ENCODE measurements at regions not wholly inside any gene's neighbourhood (a gene's known extent, or its start where the extent isn't known, plus 50 kb on each side); places are given as distances from the start of the nearest gene placed in this dataset.

DNA sequence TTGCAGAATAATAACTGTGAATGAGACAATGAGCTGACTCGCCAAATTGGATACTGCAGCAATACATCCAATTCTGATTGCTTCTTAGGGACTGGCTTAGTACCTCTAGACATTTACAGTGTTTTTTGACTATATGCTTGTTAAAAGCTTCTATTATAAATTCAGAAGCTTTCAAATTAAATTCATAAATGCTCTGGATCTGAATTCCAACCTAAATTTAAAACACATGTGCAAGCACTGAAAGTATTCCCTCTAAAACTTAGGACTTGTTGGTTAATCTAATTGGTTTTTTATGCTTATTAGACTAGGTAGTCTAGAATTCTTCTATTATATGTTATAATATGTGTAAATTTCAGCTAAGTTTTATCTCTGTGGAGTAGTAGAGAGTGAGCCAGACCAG, 306.9 kb downstream of the CPS1 start:
- CTCF ChIA-PET (ENCODE audit: partially characterized antibody) = interaction anchor here (0.6 kb wide), 1 partner anchor 905 kb away, joined by 3 read pairs; no protein-coding TSS in a partner anchor
- no peak overlapping the region for H2AFZ ChIP-seq (ENCODE audit: low read length)
- FAIRE-seq (no peak), DNase-seq (ENCODE audit: low read depth in 1 of 2, low spot score in 2 of 2) (no peak)
- no peaks in the 10 kb centered on the region for H4K20me1 ChIP-seq (replicated peaks in 1 of 2; ENCODE audit: control insufficient read depth in 1 of 2, insufficient read depth in 2 of 2, low read length in 2 of 2)
- no peaks in the 10 kb centered on the region for H3K36me3 ChIP-seq (ENCODE audit: control insufficient read depth in 2 of 4, insufficient read depth in 4 of 4, low read length in 3 of 4)
- H3K9me3 ChIP-seq (ENCODE audit: insufficient read depth in 2 of 2, low read depth in 1 of 2, low read length in 1 of 2) = no peaks in the 10 kb centered on the region
- H2AK5ac ChIP-seq (ENCODE audit: low read depth, low read length) = no peak overlapping the region
- no peak overlapping the region for H4K5ac ChIP-seq (ENCODE audit: insufficient read length, low read depth, low read length)
- no peak overlapping the region for H3K4me3 ChIP-seq (ENCODE audit: extremely low read depth in 1 of 4, insufficient read depth in 2 of 4, low read depth in 3 of 4, low read length in 4 of 4)
- H3K79me1 ChIP-seq (ENCODE audit: low read depth, low read length) = no peaks in the 10 kb centered on the region
- H2BK20ac ChIP-seq (ENCODE audit: low read length) = no peak overlapping the region
- no peak overlapping the region for H3K56ac ChIP-seq (replicated peaks; ENCODE audit: insufficient read length, low read depth, low read length)
- no peak overlapping the region for H4K8ac ChIP-seq (ENCODE audit: extremely low read depth, insufficient read depth, low read length)
- H2BK120ac ChIP-seq (replicated peaks; ENCODE audit: low read depth, low read length) = no peak overlapping the region
- H3K4ac ChIP-seq (replicated peaks; ENCODE audit: insufficient read length, low read depth, low read length) = no peak overlapping the region
- no peak overlapping the region for H2BK5ac ChIP-seq (ENCODE audit: low read depth, low read length)
- H3K4me1 ChIP-seq (replicated peaks in 1 of 4; ENCODE audit: control insufficient read depth in 3 of 4, insufficient read depth in 4 of 4, low read length in 3 of 4) = peaks cover 5 to 13% (median 9%) of the 10 kb centered on the region in 4 experiments; a peak in 5 of 7 replicates
- no peak overlapping the region for H3K27ac ChIP-seq (ENCODE audit: low read depth, low read length)
- no peak overlapping the region for H2BK15ac ChIP-seq (ENCODE audit: low read length)
- POLR2A ChIA-PET (ENCODE audit: partially characterized antibody) = no interaction called here
- H2BK12ac ChIP-seq (ENCODE audit: low read depth, low read length) = no peak overlapping the region
- H4K91ac ChIP-seq (replicated peaks; ENCODE audit: insufficient read length, low read length) = no peak overlapping the region
- TF ChIP-seq POLR2AphosphoS5 (IDR thresholded peaks at IDR 0.05; ENCODE audit: low read depth, low read length) (no peak), CREB1 (IDR thresholded peaks at IDR 0.05) (no peak), RFX5 (IDR thresholded peaks at IDR 0.05; ENCODE audit: borderline replicate concordance, low read depth, low read length) (no peak), GABPA (IDR thresholded peaks at IDR 0.05; ENCODE audit: borderline replicate concordance, insufficient read depth, low read length) (no peak), CHD2 (IDR thresholded peaks at IDR 0.05; ENCODE audit: low read length) (no peak), TAF7 (optimal IDR thresholded peaks at IDR 0.05; ENCODE audit: borderline replicate concordance, low read depth, low read length) (no peak), RBBP5 (IDR thresholded peaks at IDR 0.05; ENCODE audit: borderline replicate concordance, low read depth, low read length) (no peak), NANOG (IDR thresholded peaks at IDR 0.05; ENCODE audit: insufficient read depth, low read depth, low read length, poor library complexity, severe bottlenecking) (no peak)
- TF ChIP-seq, protein P1, sequence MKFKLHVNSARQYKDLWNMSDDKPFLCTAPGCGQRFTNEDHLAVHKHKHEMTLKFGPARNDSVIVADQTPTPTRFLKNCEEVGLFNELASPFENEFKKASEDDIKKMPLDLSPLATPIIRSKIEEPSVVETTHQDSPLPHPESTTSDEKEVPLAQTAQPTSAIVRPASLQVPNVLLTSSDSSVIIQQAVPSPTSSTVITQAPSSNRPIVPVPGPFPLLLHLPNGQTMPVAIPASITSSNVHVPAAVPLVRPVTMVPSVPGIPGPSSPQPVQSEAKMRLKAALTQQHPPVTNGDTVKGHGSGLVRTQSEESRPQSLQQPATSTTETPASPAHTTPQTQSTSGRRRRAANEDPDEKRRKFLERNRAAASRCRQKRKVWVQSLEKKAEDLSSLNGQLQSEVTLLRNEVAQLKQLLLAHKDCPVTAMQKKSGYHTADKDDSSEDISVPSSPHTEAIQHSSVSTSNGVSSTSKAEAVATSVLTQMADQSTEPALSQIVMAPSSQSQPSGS (IDR thresholded peaks at IDR 0.05; ENCODE audit: low read length) = no peak
- TF ChIP-seq, protein P2, sequence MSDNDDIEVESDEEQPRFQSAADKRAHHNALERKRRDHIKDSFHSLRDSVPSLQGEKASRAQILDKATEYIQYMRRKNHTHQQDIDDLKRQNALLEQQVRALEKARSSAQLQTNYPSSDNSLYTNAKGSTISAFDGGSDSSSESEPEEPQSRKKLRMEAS (IDR thresholded peaks at IDR 0.05) = no peak
- no peaks in the 10 kb centered on the region for H3K27me3 ChIP-seq (replicated peaks in 1 of 4; ENCODE audit: control insufficient read depth in 3 of 4, extremely low read depth in 1 of 4, insufficient read depth in 3 of 4, low read length in 3 of 4)
- no peaks in the 10 kb centered on the region for H3K79me2 ChIP-seq (ENCODE audit: control insufficient read depth in 1 of 2, insufficient read depth in 2 of 2, low read length in 2 of 2)
- H3K14ac ChIP-seq (ENCODE audit: insufficient read length) = no peak overlapping the region
- H3K23me2 ChIP-seq (ENCODE audit: low read depth, low read length) = no peaks in the 10 kb centered on the region
- H3K9ac ChIP-seq (replicated peaks in 1 of 4; ENCODE audit: extremely low read depth in 1 of 4, low read depth in 3 of 4, low read length in 3 of 4) = no peak overlapping the region
- H3K4me2 ChIP-seq (ENCODE audit: insufficient read depth in 1 of 2, low read depth in 2 of 2, low read length in 2 of 2) = no peak overlapping the region
- 95% methylated on average over 1 of the region's 1 CpG; no CpG with 5 or more reads in 1 of the 2 experiments for WGBS, 2 experiments (ENCODE audit: extremely low coverage in 1 of 2, insufficient coverage in 1 of 2, insufficient read length in 1 of 2, insufficient replicate concordance in 2 of 2, low coverage in 1 of 2, low lambda C conversion rate in 2 of 2, missing lambda C conversion rate in 1 of 2)
- H3K18ac ChIP-seq (ENCODE audit: extremely low read depth, low read length) = no peak overlapping the region
- H3K23ac ChIP-seq (ENCODE audit: insufficient read length) = no peak overlapping the region
